IPS DF 6.9 (cell line): ENCODE measurements at regions not wholly inside any gene's neighbourhood (a gene's known extent, or its start where the extent isn't known, plus 50 kb on each side); places are given as distances from the start of the nearest gene placed in this dataset.

Source experiments
- DNase-seq: peaks from one replicate; pipeline ENCODE4 v3.0.0-alpha.2; 2013; ENCODE audit warnings: low read depth, low spot score
- H3K27ac ChIP-seq: one replicate; pipeline ENCODE4 v1.5.1; 2013; ENCODE audit warnings: low read length, control low read depth
- H3K27me3 ChIP-seq: 2 replicates; pipeline ENCODE4 v1.6.1; 2013; ENCODE audit warnings: mild to moderate bottlenecking, low read length; ENCODE audit not compliant: control insufficient read depth, insufficient read depth
- H3K36me3 ChIP-seq: 2 replicates; pipeline ENCODE4 v1.6.1; 2013; ENCODE audit warnings: low read length; ENCODE audit not compliant: control insufficient read depth, insufficient read depth
- H3K4me1 ChIP-seq: 2 replicates; pipeline ENCODE4 v1.6.1; 2013; ENCODE audit warnings: low read length; ENCODE audit not compliant: control insufficient read depth, insufficient read depth
- H3K4me3 ChIP-seq: 2 replicates; pipeline ENCODE4 v1.5.1; 2013; ENCODE audit warnings: mild to moderate bottlenecking, low read length
- H3K9me3 ChIP-seq: 2 replicates; pipeline ENCODE4 v1.6.1; 2013; ENCODE audit warnings: low read length, inconsistent platforms; ENCODE audit not compliant: control insufficient read depth, insufficient read depth
- WGBS: extraction: QIAGEN DNeasy Blood & Tissue Kit; methylation state at CpG from one replicate; pipeline ENCODE4 v1.1.7; 2013; ENCODE audit warnings: mixed read lengths, missing lambda C conversion rate; ENCODE audit not compliant: insufficient read length, insufficient coverage; 5-methylcytosine and 5-hydroxymethylcytosine counted together

GRCh38 chr4:125432078-125432477, 117.3 kb downstream of the FAT4 start:
- WGBS, result no CpG with 5 or more reads among the region's 2 CpGs
- no peak overlapping the region for H3K4me3 ChIP-seq
- no peak overlapping the region for H3K27ac ChIP-seq
- peak; percentile 48 for DNase-seq
- no peaks in the 10 kb centered on the region for H3K9me3 ChIP-seq
- H3K36me3 ChIP-seq, result no peaks in the 10 kb centered on the region
- H3K27me3 ChIP-seq, result no peaks in the 10 kb centered on the region
- no peaks in the 10 kb centered on the region; the same call in 1 of the 2 replicates for H3K4me1 ChIP-seq

GRCh38 chr4:125433453-125433852, 118.7 kb downstream of the FAT4 start:
- H3K27ac ChIP-seq, result no peak overlapping the region
- no peaks in the 10 kb centered on the region for H3K27me3 ChIP-seq
- H3K9me3 ChIP-seq, result no peaks in the 10 kb centered on the region
- H3K4me1 ChIP-seq, result no peaks in the 10 kb centered on the region; the same call in 1 of the 2 replicates
- no peaks in the 10 kb centered on the region for H3K36me3 ChIP-seq
- WGBS, result no CpG with 5 or more reads among the region's 2 CpGs
- no peak for DNase-seq
- no peak overlapping the region for H3K4me3 ChIP-seq

- H3K4me3 ChIP-seq, result no peak overlapping the region
- no peak for DNase-seq
- no peaks in the 10 kb centered on the region; the same call in 1 of the 2 replicates for H3K4me1 ChIP-seq
- no CpG with 5 or more reads among the region's 3 CpGs for WGBS
- no peaks in the 10 kb centered on the region for H3K36me3 ChIP-seq
- no peaks in the 10 kb centered on the region for H3K9me3 ChIP-seq
- H3K27ac ChIP-seq, result no peak overlapping the region
- H3K27me3 ChIP-seq, result no peaks in the 10 kb centered on the region
Observed at GRCh38 chr4:125434136-125434535, 119.4 kb downstream of the FAT4 start.

- Histone ChIP-seq H3K27ac (no peak overlapping the region), H3K4me1 (no peaks in the 10 kb centered on the region), H3K4me3 (no peak overlapping the region), H3K36me3 (no peaks in the 10 kb centered on the region), H3K27me3 (no peaks in the 10 kb centered on the region), H3K9me3 (no peaks in the 10 kb centered on the region)
- DNase-seq, result no peak
- WGBS, result no CpG with 5 or more reads among the region's 1 CpG
Observed at GRCh38 chr4:125440814-125441213, 126.1 kb downstream of the FAT4 start.

- Histone ChIP-seq H3K36me3 (no peaks in the 10 kb centered on the region), H3K4me3 (no peak overlapping the region), H3K9me3 (no peaks in the 10 kb centered on the region), H3K4me1 (no peaks in the 10 kb centered on the region), H3K27ac (no peak overlapping the region), H3K27me3 (no peaks in the 10 kb centered on the region)
- DNase-seq, result no peak
- WGBS, result no CpG with 5 or more reads among the region's 1 CpG
Observed at GRCh38 chr4:125444166-125444565, 129.4 kb downstream of the FAT4 start.

GRCh38 chr4:125445525-125445924, 130.8 kb downstream of the FAT4 start:
- H3K27me3 ChIP-seq, result no peaks in the 10 kb centered on the region
- no peak overlapping the region for H3K27ac ChIP-seq
- no peaks in the 10 kb centered on the region for H3K9me3 ChIP-seq

GRCh38 chr4:125447551-125448290, 133.0 kb downstream of the FAT4 start:
- H3K27me3 ChIP-seq, result no peaks in the 10 kb centered on the region
- no peaks in the 10 kb centered on the region for H3K36me3 ChIP-seq
- no peaks in the 10 kb centered on the region for H3K4me1 ChIP-seq
- WGBS, result no CpG with 5 or more reads among the region's 6 CpGs
- H3K27ac ChIP-seq, result no peak overlapping the region
- DNase-seq, result no peak
- no peak overlapping the region for H3K4me3 ChIP-seq
- no peaks in the 10 kb centered on the region for H3K9me3 ChIP-seq

More at GRCh38 chr4:125445525-125445924, 130.8 kb downstream of the FAT4 start:
- H3K4me1 ChIP-seq, result no peaks in the 10 kb centered on the region
- H3K36me3 ChIP-seq, result no peaks in the 10 kb centered on the region
- no peak overlapping the region for H3K4me3 ChIP-seq
- WGBS, result no CpG with 5 or more reads among the region's 1 CpG
- DNase-seq, result no peak

- Histone ChIP-seq H3K36me3 (no peaks in the 10 kb centered on the region), H3K27me3 (no peaks in the 10 kb centered on the region), H3K4me1 (no peaks in the 10 kb centered on the region; the same call in 1 of the 2 replicates), H3K9me3 (no peaks in the 10 kb centered on the region), H3K27ac (no peak overlapping the region), H3K4me3 (no peak overlapping the region)
- WGBS, result no CpG with 5 or more reads among the region's 3 CpGs
- DNase-seq, result no peak
Observed at GRCh38 chr4:125456075-125456474, 141.3 kb downstream of the FAT4 start.

- Histone ChIP-seq H3K27me3 (no peaks in the 10 kb centered on the region), H3K27ac (no peak overlapping the region), H3K9me3 (no peaks in the 10 kb centered on the region), H3K4me3 (no peak overlapping the region), H3K36me3 (no peaks in the 10 kb centered on the region), H3K4me1 (no peaks in the 10 kb centered on the region; the same call in 1 of the 2 replicates)
- WGBS, result no CpG with 5 or more reads among the region's 1 CpG
- DNase-seq, result no peak
Observed at GRCh38 chr4:125459531-125459930, 144.8 kb downstream of the FAT4 start.

GRCh38 chr4:125461676-125462363, 147.1 kb downstream of the FAT4 start:
- Histone ChIP-seq H3K27ac (no peak overlapping the region), H3K36me3 (no peaks in the 10 kb centered on the region), H3K4me1 (no peaks in the 10 kb centered on the region), H3K27me3 (no peaks in the 10 kb centered on the region), H3K9me3 (no peaks in the 10 kb centered on the region), H3K4me3 (no peak overlapping the region)
- DNase-seq, result no peak
- WGBS, result no CpG with 5 or more reads among the region's 3 CpGs
